ENCODE measurements at regions not wholly inside any gene's neighbourhood (a gene's known extent, or its start where the extent isn't known, plus 50 kb on each side); places are given as distances from the start of the nearest gene placed in this dataset.

DNA sequence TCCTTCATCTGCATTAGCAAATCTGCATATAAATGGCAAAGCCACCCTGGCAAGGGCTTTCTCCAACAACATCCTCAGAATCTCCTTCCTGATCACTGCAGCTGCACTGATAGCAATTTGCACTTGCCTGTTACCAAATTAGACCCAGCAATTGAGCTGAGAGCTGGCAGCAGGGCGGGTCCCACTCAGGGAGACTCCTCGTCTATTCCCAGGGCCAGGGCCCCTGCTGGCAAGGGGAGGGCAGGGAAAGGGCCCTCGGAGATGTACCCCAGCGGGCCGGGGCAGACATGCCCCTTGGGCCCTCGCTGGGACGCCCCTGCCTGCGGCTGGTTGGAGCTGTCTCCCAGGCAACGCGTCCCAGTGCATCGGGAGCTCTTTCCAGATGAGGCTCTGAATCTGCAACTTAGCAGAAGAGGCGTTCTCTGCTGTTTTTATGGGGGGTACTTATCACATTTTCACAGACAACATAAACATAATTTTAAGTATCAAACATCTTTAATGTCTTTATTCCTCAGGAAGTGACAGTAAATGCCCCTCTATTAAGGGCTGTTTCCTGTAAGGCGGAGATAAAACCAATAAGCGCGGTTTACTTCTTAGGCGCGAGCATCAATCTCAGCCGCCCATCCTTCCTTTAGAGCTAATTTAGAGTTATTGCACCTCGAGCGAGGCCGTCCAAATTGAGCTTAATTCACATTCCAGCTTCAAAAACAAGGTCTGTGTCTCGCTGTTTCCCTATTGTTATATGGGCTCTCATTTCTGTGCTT lies 249.0 kb upstream of the PPP2R2D start:
- TF ChIP-seq, protein P1, sequence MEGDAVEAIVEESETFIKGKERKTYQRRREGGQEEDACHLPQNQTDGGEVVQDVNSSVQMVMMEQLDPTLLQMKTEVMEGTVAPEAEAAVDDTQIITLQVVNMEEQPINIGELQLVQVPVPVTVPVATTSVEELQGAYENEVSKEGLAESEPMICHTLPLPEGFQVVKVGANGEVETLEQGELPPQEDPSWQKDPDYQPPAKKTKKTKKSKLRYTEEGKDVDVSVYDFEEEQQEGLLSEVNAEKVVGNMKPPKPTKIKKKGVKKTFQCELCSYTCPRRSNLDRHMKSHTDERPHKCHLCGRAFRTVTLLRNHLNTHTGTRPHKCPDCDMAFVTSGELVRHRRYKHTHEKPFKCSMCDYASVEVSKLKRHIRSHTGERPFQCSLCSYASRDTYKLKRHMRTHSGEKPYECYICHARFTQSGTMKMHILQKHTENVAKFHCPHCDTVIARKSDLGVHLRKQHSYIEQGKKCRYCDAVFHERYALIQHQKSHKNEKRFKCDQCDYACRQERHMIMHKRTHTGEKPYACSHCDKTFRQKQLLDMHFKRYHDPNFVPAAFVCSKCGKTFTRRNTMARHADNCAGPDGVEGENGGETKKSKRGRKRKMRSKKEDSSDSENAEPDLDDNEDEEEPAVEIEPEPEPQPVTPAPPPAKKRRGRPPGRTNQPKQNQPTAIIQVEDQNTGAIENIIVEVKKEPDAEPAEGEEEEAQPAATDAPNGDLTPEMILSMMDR (IDR thresholded peaks at IDR 0.05): no peak
- no peak for TF ChIP-seq POLR2A (IDR thresholded peaks at IDR 0.05)

Measured in Peyer's patch (tissue), 4 donors.